Parathyroid adenoma (tissue), 2 donors: ENCODE measurements at regions not wholly inside any gene's neighbourhood (a gene's known extent, or its start where the extent isn't known, plus 50 kb on each side); places are given as distances from the start of the nearest gene placed in this dataset.

Source experiments
- H2AFZ ChIP-seq: fragments of 300-600 bp; sonication (generic); one replicate; pipeline ENCODE4 v1.7.0; 2017; ENCODE audit warnings: antibody characterized with exemption, mild to moderate bottlenecking
- H3K27ac ChIP-seq: fragments of 300-600 bp; sonication (generic); one replicate; pipeline ENCODE4 v1.7.0; 2017
- H3K27me3 ChIP-seq: fragments of 300-600 bp; sonication (generic); one replicate; pipeline ENCODE4 v1.7.0; 2017; ENCODE audit warnings: low read length; ENCODE audit not compliant: control insufficient read depth, insufficient read depth
- H3K36me3 ChIP-seq: fragments of 300-600 bp; sonication (generic); one replicate; pipeline ENCODE4 v1.7.0; 2017; ENCODE audit warnings: low read length; ENCODE audit not compliant: control insufficient read depth, insufficient read depth
- H3K4me1 ChIP-seq: fragments of 300-600 bp; sonication (generic); one replicate; pipeline ENCODE4 v1.7.0; 2017; ENCODE audit warnings: control low read depth
- H3K4me2 ChIP-seq: fragments of 300-600 bp; sonication (generic); one replicate; pipeline ENCODE4 v1.7.0; 2017; ENCODE audit warnings: low read length
- H3K4me3 ChIP-seq: fragments of 300-600 bp; sonication (generic); one replicate; pipeline ENCODE4 v1.7.0; 2017; ENCODE audit warnings: low read depth, low read length
- H3K79me2 ChIP-seq: fragments of 300-600 bp; sonication (generic); one replicate; pipeline ENCODE4 v1.7.0; 2017; ENCODE audit warnings: control low read depth
- H3K9ac ChIP-seq: fragments of 300-600 bp; sonication (generic); one replicate; pipeline ENCODE4 v1.7.0; 2017; ENCODE audit warnings: mild to moderate bottlenecking
- H3K9me3 ChIP-seq: fragments of 300-600 bp; sonication (generic); one replicate; pipeline ENCODE4 v1.7.0; 2017; ENCODE audit warnings: low read length; ENCODE audit not compliant: control insufficient read depth
- CTCF ChIP-seq: fragments of 300-600 bp; sonication (generic); IDR thresholded peaks from one replicate; pipeline ENCODE4 v1.7.0; 2017; ENCODE audit warnings: antibody characterized with exemption, mild to moderate bottlenecking
- donor health status: primary hyperparathyroidism.

GRCh38 chr2:181169503-181169902 is 189.1 kb downstream of the UBE2E3 start:
- H2AFZ ChIP-seq, result no peak overlapping the region
- no peaks in the 10 kb centered on the region for H3K36me3 ChIP-seq
- H3K4me3 ChIP-seq, result no peak overlapping the region
- no peak overlapping the region for H3K9ac ChIP-seq
- H3K9me3 ChIP-seq, result no peaks in the 10 kb centered on the region
- no peak for TF ChIP-seq CTCF
- H3K27me3 ChIP-seq, result no peaks in the 10 kb centered on the region
- no peak overlapping the region for H3K27ac ChIP-seq
- peaks cover under 1% of the 10 kb centered on the region for H3K4me1 ChIP-seq
- no peak overlapping the region for H3K4me2 ChIP-seq
- no peaks in the 10 kb centered on the region for H3K79me2 ChIP-seq

- Histone ChIP-seq H3K27me3 (no peaks in the 10 kb centered on the region), H3K79me2 (no peaks in the 10 kb centered on the region), H3K9ac (no peak overlapping the region), H3K4me3 (no peak overlapping the region), H3K4me2 (no peak overlapping the region), H3K27ac (no peak overlapping the region), H2AFZ (peak overlapping the region; percentile 7), H3K9me3 (no peaks in the 10 kb centered on the region), H3K4me1 (peaks cover 7% of the 10 kb centered on the region), H3K36me3 (no peaks in the 10 kb centered on the region)
- TF ChIP-seq CTCF, result no peak
Measured at GRCh38 chr2:181170256-181170655, 189.9 kb downstream of the UBE2E3 start.

GRCh38 chr2:181172676-181173075 is 192.3 kb downstream of the UBE2E3 start:
- Histone ChIP-seq H3K27me3 (no peaks in the 10 kb centered on the region), H3K4me3 (no peak overlapping the region), H3K36me3 (no peaks in the 10 kb centered on the region), H3K9ac (no peak overlapping the region), H3K4me1 (peaks cover 12% of the 10 kb centered on the region), H3K27ac (no peak overlapping the region), H3K79me2 (no peaks in the 10 kb centered on the region), H3K9me3 (no peaks in the 10 kb centered on the region), H2AFZ (no peak overlapping the region), H3K4me2 (no peak overlapping the region)
- TF ChIP-seq CTCF, result no peak

- Histone ChIP-seq H3K36me3 (no peaks in the 10 kb centered on the region), H3K9me3 (no peaks in the 10 kb centered on the region), H3K4me3 (no peak overlapping the region), H2AFZ (peak overlapping the region; percentile 18), H3K27ac (no peak overlapping the region), H3K4me1 (peaks cover 19% of the 10 kb centered on the region), H3K4me2 (no peak overlapping the region), H3K9ac (no peak overlapping the region), H3K27me3 (no peaks in the 10 kb centered on the region), H3K79me2 (no peaks in the 10 kb centered on the region)
- no peak for TF ChIP-seq CTCF
Measured at GRCh38 chr2:181174611-181175580, 194.5 kb downstream of the UBE2E3 start.
